GM21825 (cell line): ENCODE measurements at regions not wholly inside any gene's neighbourhood (a gene's known extent, or its start where the extent isn't known, plus 50 kb on each side); places are given as distances from the start of the nearest gene placed in this dataset.

Experiments
- ATAC-seq: cut with Tn5 transposase; IDR thresholded peaks from one replicate; pipeline ENCODE4 v1.9.1; 2021; ENCODE audit warnings: mild to moderate bottlenecking, moderate library complexity; ENCODE audit not compliant: unreplicated experiment

DNA sequence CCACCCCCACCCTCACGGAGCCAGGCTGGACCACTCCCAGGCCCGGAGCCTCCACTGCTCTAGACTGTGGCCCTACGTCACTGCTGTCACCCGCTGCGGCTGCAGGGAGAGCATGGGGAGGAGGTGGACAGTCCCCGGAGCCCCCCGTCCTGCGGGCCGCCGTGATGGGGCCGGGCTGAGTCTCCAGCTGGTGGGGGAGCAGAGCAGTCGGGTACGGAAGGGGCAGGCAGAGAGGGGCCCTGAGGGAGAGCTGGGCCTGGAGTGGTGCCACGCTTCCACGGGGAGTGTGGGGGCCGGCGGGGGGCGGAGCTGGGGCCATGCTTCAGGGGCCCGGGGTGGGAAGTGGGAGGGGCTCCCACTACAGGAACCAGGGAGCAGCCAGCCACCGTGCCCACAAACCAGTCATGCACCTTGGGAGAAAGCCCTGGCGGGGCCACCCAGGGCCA is 98.9 kb upstream of the KCNK1 start:
- ATAC-seq: no peak

DNA sequence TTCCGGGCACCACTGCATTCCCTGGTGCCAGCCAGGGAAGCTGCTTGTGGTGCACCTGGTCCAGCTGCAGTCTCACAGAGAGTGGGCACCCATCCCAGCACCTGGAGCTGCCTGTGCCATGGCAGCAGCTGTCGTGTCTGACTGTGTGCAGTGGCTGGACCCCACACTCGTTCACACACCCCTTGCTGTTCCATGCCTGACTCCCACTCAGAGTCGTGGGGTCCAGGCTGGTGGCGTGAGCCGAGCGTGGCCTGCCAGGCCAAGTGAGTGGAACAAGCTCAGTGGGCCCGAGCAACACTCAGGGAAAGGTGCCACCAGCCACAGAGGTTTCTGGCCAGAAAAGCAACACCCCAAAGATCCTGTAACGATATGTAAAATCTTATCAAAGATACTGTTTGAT is 97.2 kb upstream of the KCNK1 start:
- ATAC-seq: no peak

DNA sequence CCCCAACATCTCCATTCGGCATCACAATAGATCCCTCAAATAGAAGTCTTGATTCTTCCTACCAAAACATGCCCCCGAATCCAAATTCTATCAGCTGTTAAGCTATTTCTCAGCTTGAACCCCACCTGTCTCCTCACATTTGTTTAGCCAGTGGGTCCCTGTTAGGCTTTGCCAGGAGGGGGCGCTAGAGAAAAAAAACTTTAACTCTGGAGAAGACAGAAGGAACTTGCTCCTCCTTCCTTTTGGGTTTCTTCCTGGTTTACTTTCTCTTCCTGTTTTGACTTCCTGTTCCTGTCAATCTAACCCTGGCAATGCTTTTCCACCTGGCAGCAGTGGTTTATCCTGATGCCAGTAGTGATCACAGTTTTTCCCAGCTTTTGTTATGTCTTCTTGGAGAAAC is 95.6 kb upstream of the KCNK1 start:
- ATAC-seq: no peak

DNA sequence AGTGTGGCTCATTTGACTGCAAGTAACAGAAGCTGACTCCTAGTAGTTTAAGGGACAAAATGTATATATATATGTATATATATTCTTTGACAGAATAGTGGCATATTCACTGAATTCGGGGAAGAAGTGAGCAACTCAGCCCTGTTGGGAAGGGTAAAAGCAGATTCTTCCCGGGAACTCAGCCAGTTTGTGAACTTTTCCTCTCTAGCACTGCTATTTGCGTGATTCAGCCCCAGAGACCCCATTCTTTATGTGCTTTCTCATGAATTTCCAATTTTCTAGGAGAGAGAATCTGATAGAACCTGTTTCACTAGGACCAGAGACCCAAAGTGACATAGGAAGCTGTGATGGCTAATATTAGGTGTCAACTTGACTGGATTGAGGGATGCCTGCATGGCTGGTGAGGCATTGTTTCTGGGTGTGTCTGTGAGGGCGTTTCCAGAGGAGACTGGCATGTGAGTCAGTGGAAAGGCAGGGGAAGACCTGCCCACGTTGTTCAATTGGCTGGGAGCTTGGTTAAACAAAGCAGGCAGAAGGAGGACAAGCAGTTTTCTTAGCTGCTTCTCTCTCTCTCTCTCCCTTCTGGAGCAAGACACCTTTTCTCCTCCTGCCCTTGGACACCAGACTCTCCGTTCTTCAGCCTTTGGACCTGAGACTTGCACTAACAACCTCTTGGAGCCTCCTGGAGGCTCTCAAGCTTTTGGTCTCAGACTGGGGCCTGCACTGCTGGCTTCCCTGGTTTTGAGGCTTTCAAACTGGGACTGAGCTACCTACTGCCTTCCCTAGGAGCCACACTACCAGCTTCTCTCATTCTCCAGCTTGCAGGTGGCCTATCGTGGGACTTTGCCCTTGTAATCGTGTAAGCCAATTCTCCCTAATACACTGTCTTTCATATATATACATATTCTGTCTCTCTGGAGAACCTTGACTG is 93.4 kb upstream of the KCNK1 start:
- ATAC-seq: no peak

DNA sequence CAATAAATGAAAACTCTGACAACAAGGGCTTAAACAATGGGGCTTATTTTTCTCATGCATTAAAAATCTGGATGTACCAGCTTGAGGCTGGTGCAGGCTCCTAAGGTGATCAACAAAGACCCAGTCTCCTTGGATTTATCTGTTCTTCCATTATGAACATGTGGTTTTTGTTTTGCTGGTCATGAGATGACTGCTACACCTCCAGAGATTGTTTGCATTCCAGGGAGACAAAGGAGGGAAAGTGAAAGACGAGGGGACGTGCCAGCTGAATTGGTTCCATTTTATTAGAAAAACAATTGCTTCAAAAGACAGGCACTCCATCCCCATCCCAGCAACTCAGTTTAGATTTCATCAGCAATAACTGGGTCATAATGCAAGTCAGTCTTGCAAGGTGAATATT is 90.9 kb upstream of the KCNK1 start:
- no peak for ATAC-seq

DNA sequence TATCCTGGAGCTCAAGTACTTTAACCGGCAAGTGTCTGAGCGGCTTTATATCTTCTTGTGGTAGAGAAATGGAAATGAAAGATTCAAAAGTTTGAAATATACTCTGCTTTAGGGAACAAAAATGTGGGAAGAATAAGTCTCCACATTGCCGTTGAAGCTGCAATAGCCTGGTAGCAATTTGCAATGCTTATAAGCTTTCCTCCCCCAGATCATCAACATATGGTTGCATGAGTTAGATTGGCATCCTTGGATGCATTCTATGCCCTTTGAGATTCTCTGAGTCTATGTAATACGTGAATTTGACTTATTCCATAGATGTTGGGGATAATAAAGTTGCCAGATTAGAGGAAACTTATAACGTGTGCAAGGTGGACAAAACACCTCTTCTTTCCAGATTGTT is 86.1 kb upstream of the KCNK1 start:
- ATAC-seq: no peak

DNA sequence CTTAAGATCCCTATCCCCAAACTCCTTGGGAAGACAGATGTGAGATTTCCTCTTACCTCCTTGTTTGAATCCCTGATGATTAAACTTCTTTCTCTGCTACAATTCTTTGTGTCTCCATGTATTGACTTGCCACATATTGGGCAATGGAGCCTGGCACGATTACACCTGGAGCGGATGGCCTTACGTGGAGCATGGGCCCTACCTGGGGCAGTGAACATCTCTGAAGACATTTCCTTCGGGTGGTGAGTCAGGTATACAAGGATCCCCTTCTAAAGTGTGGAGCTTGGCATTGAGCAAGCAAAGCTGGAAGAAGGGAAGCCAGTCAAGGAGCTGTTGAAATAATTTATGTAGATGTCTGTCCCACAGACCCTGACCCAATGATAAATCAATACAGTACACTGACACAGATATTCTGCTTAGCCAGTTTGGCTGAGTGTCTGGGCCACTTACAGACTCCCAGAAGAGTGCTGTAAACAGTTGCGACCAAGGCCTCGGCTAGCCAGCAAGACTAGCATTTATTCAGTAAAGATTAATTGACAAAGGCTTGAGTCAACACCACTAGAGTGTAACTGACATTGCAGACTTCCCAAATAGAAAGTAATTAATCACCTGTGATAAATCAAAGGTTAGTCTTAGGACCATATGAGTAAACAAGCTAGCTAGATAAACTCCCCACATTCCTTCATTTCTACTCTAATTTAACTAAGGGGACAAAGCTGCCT is 83.1 kb upstream of the KCNK1 start:
- ATAC-seq: no peak

DNA sequence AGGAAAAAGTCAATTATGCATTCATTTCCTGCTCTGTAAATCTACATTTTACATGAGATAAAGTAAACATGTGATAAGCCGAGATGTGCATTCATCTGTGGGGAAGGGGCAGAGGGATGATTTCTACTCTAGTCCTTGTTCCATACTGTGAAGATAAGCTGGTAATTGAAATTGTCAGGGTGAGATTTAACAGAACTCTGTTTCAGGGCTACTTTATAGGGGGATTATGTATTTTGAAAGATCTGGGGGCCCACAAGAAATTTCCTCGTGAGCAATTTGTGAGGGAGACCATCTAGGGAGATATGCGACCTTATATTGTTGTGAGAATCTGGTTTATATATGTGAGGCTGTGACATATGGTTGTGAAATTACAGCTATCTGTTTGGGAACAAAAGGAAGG is 73.1 kb upstream of the KCNK1 start:
- no peak for ATAC-seq

DNA sequence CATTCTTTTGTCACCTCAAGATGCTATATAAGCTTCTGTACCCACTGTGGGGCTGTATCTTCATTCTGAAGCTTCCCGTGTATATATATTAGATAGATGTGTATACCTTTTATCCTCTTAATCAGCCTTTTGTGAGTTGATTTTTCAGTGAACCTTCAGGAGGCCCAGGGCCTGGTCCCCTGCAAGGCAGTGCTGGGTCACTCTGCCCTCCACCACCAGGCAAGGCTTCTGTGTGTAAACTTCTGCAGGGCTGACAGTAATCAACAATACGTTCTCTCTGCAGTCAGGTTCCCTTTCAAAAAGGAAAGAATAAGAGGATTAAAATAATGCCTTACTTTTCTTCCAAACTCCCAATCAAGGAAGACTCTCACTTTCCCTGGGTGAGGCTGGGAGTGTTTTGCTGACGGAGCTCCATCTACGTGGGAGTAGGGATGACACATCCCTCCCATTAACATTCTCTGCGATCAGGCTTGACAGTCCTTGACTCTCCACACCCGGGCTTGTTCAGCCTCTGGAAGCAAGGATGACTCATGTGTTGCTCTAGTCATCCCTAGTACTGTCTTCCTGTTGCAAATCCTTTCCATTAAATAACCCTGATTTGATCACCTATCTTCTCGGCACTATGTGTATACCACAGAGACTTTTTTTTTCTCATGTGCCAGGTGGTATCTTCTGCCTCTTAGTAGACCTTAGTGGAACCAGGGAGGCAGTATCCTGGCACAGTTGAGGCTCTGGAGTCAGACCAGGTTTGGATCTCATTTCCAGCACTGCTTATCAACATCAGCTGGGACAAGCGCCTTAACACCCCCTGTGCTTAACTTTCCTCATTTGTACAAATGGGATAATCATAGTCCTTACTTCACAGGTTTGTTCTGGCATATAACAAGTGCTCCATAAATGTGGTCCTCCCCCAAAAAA is 70.3 kb upstream of the KCNK1 start:
- no peak for ATAC-seq

DNA sequence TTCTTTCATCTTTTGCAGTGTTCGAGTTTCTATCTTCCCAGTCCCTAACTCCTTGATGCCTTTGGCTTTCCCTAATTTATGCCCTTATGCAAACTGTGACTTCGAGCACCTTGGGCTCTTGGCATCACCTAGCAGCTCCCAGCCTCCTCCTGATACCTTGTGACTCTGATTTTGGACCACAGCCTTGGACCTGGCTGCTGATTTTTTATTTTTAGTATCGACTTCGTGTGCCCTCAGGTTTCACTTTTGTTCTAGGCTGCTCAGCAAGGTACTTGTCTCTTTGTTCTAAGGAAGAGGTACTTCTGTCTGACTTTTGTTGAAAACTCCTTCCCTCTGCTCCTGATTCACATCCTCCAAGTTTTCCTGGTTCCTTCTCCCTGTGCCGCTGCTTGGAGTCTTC is 69.6 kb upstream of the KCNK1 start:
- ATAC-seq: no peak

DNA sequence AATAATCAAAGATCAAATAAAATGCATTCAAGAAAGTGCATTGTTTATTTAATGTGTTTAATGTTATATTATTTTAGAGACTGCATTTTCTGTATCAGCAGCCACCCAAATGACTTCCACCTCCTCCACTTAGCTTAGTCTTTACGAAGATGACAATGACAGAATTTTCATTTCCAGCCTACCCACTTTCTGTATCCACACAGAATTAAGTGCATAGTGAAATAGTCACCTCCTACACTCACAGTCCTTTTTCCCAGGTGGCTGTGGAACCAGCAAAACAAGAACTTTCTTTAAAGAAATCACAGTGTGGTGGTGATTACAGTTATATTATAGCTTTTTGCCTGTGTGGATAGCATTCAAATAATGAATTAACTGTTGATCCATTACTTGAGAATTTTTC is 66.2 kb upstream of the KCNK1 start:
- ATAC-seq: no peak

DNA sequence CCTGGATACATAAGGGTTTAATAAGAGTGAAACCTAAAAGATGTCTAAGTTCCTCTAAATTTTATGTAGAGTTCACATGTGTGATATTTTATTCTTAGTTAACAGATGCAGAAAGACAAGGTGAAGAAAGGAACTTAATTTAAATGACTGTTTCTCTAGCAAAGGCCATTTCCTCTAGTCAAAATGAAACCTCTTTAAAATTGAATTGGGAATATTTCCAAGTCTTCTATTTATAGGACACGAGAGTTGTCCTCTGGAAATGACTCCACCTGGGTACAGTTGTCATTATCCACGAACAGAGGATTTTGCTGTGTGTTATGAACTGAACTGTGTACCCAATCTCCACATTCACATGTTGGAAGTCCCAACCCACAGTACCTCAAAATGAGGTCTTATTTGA is 64.5 kb upstream of the KCNK1 start:
- no peak for ATAC-seq

DNA sequence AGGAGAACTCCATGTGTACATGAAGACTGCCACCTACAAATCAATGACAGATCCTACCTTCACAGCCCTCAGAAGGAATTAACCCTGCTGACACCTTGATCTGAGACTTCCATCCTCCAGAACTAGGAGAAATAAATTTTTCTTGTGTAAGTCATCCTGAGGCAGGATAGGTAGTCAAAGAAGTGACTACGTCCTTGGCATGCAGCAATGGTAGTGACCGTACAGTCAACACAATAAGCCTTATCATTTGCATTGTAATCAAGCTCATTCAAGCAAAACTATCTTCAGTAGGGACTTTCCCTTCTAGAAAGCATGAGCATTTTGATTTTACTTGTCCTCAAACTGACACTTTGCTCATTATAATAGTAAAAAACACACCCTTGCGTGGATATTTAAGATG is 64.0 kb upstream of the KCNK1 start:
- ATAC-seq: no peak

DNA sequence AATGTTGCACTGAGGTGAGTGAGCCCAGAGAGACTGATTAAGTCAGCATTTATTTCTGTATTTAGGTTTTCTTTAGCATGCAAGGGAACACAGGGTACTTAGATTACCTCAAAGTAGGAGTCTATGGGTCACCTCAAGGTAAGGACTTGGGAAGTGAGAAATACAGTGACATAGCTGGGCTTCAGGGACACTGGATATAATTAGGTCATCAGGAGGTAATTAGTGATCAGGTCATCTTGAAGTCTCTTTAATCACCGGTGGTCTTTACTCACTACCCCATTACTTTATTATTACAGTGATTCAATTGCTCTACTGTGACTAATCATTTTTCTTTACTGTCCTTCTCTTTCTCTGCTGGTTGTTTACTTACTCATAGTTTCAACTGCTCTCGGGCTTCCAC is 59.9 kb upstream of the KCNK1 start:
- ATAC-seq: no peak

DNA sequence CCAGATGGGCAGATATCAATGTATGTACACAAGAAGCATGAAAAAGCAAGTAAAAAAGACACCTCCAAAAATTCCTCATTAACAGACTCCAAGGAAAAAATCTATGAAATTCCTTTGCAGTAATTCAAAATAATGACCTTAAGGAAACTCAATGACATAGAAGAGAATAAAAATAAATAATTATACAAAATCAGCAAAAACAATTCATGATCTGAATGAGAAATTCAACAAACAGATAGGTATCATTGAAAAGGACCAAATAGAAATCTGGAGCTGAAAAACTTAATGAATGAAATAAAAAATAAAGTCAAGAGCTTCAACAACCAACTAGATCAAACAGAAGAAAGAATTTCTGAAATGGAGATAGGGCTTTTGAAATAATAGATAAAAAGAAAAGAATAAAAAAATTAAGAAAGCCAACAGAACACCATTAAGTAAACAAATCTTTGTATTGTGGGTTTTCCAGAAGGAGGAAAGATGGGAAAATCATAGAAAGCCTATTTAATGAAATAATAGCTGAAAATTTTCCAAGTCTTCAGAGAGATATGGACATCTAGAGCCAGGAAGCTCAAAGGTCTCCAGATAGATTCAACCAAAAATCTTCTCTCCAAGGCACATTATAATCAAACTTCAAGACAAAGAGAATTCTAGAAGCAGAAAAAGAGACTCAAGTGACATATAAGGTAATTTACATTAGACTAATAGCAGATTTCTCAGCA is 52.0 kb upstream of the KCNK1 start:
- ATAC-seq: no peak
